HG03354 (cell line): ENCODE measurements at regions not wholly inside any gene's neighbourhood (a gene's known extent, or its start where the extent isn't known, plus 50 kb on each side); places are given as distances from the start of the nearest gene placed in this dataset.
"Not testable (repeated sequence)": the region's sequence is repeated elsewhere in the genome, so short reads cannot be mapped to it uniquely, and the experiment has no call there.

Experiments
- ATAC-seq: cut with Tn5 transposase; IDR thresholded peaks from one replicate; pipeline ENCODE4 v1.9.1; 2021; ENCODE audit warnings: mild to moderate bottlenecking; ENCODE audit not compliant: unreplicated experiment, poor library complexity, severe bottlenecking

DNA sequence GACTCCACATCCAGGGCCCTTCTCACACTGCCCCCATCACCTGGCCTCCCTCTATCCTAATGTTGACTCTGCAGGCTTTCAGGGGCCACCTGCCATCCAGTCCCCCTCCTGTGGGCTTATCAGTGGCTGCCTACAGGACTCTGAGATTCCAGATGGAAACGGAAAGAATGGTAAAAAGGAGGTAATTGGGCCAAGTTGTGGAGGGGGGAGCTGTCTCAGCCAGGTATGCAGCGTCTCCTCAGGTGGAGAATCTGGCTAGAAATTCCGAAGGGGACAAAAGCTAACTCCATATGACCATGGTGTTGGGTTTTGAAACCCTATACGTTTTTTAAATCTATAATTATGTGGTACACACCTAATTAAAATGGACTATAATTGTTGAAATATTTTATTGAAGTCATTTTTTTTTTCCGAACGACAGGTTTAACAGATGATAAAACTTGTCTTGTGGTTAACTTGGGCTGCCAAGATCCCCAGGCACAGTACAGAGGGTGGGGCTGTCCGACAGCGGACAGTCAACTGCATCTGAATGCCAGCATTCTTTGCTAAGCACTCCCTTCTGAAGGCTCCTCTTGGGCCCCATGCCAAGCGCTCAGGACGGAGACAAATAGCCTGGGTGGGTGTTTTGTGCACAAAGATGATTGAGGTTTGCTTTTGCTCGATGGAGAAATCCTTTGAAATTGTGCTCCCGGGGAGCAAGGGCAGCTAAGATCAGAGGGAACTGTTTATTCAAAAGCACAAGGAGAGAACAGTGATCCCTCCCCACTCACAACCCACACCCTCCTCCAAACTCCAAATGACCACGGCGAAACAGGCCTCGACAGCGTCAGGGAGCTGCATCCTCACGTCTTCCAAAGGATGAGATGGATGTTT lies 365.6 kb downstream of the BCL11B start:
- ATAC-seq: no peak

DNA sequence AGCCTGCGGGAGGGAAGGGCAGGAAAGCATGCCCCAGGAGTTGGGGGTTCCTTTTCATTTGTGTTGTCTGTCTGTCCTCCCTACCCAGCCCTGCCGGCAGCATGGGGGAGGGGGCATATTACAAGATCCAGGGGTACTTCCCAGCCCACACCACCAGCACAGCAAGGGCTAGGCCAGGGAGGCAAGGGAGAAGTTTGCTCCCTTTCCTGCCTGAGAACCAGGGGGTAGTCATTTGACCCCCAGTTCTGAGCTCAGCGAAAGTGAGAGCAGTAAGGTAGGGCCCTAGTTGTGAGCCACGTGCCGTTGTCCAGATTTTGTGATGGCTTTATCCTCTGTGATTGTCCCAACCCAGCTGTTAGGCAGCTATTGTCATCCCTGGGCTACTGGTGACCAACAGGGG lies 364.7 kb downstream of the BCL11B start:
- ATAC-seq: no peak

DNA sequence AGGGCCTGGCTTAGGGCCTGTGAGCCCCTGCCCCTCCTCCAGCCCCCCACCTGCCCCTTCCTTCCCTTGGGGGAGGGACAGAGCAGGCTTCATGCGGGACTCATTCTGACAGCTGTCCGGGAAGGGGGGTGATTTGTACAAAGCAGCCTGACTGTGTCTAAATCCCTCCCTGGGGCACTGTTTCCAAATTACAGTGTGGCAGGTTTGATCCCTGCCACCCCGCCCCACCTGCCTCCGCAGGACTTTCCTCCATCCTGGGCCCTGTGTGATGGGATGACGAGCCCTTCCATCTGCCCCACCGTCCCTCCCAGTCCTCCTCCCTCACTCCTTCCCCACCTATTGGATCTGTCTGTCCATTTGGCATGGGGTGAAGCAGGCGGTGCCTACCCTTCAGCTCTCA lies 363.9 kb downstream of the BCL11B start:
- no peak for ATAC-seq

DNA sequence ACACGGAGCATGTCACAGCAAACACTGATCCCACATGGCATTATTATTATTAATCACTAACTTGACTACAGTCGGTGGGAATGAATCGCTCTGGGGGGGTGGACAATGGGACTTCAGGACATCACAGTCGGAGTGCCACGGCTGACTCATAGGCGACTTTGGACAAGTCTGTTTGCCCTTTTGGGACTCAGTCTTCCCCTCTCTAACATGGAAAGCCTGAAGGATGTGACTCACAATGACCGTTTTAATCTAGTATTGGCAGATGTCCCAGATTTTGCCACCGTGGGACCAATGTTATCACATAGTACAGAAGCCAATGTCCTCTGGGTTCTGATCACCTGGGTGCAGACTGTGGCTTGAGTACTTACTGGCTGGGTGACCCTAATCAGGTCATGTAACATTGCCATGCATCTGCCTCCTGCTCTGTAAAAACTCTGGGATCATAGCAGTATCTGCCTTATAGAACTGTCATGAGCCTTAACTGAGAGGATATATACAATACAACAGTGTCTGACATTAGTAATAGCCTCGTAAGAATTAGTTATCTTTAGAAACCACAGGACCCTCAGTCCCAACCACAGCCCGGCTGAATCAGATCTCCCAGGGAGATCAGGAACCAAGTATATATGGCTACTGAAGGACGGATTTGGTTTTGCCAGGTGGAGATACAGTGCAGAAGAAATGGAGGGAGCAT lies 362.6 kb downstream of the BCL11B start:
- ATAC-seq: no peak

DNA sequence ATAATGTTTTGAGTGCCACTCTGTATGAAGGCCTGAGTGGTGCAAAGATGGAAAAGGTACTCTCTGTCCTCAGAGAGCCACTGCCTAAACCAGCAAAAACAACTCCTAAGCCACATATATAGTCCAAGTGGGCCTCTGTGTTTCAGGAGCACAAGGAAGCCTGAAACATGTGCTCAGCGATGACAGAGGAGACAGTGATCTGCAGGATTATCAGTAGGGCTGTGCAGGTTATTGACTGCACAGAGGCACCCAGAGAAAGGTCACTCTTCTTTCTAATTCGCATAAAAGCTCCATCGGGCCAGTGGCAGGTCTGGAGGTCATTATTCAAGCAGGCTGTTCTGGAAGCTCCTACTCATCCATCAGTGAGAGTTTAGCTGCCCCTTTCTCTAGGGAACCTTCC lies 361.9 kb downstream of the BCL11B start:
- no peak for ATAC-seq

DNA sequence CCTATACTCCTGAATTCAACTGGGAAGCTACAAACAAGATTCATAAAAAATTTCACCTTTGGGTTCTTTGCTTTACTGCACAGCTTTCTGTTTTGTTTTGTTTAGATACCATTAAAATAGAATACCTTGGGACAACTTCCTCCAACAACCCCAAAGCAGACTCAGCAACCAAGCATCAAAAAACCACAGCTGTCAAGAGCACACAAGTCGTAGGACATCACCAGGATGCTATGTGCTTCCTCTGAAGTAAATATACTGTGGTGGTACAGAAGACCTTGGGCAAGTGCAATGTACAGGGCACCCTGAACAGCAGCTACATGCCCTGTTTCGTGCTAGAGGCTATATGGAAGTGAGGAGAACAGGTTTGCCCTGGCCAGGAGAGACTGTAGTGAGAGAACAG lies 359.3 kb downstream of the BCL11B start:
- no peak for ATAC-seq

DNA sequence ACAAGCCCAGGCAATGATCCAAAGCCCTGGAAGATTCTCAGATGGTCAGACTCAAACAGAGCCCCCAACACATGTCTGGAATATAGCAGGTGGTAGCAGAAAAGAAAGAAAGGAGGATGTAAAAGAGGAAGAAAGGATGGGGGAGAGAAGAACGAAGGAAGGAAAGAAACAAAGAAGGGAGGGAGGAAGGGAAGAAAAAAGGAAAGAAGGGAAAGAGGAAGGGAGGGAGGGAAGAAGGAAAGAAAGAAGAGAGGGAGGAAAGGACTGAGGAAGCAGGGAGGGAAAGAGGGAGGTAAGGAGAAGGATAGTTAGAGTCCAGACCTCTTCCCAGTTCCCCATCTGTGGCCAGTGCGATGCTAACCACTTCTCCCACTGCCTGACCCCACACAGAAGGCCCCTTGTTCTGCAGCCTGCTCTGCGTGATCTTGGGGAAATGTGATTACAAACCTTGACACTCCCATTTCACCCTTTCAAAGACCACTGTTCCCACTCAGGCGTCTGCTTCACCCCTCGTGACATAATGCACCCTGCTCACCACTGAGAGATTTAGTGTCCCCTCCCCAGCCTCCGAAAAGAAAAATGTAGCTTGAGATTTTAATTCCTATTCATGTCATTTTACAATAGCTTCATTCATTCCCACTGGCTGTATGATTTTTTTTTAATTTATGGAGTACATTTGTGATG lies 357.9 kb downstream of the BCL11B start:
- no peak for ATAC-seq

DNA sequence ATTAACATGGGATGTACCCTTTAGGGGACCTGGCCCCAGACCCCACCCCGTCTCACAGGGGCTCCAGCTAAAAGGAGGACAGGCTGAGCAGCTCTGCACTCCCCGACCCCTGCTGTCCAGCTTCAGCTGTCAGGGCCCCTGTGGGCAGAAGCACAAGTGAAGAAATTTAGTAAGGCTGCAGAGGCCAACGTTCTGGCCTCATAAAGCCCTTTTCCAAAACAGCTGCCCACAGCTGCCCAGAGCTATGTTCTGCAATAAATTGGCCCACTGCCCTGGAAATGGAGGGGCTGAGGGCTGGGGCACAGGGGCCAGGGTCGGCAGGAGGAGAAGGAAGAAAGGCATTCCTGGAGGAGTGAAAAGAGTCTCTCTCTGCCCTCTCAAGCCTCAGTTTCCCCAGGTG lies 357.1 kb downstream of the BCL11B start:
- ATAC-seq: no peak

DNA sequence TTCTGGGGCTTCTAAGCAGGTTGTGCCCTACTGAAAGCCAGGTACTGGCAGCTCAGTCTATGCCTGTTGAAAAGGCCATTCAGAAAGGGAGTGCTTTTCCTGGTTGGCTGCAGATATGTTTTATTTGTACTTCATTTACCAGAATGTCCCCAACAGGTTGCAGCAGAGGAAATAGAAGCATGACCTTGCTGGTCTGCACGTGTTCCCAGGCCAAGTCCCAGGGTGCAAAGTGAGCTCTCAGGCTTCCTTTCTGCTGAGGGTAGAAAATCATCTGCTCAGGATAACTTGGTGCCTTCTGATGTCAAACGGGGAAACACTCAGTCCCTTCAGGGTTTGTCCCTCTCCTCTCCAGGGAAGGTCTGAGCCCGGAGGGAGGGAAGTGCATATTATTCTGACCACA lies 356.4 kb downstream of the BCL11B start:
- no peak for ATAC-seq

DNA sequence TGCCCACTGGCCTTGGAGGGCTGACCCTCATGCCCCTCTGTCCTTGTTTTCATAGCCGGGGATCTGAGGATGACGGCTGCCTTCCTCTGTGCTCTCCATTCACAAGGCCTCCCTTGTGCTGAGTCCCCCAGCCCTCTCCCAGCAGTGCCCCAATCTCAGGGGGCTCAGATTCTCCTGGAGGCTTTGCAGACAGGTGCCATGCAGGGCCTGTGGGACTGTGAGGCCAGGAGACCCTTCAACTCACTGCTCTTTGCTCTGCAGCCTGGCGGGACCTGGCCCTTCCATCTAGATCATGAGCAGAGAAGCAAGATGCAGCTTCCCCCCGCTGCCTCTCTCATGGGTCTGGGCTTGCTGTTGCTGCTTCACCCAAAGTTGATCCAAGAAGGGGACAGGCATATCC lies 356.0 kb downstream of the BCL11B start:
- ATAC-seq: no peak

DNA sequence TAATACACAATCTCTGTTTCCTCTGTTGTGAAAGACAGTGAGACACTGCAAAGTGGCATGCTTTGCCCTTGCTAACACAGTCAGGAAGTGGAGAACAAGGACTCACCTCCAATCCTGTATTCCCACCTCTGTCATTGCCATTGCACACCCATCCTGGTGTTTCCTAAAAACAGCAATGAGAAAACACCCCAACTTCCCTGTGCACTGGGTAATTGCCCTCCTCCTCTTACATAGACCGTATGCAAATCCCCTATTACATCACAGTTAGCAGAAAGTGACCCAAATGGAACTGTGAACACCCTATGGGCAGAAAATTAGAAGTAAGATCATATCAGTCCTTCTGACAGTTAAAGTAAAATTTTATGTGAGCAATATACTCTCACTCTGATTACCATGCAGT lies 355.5 kb downstream of the BCL11B start:
- no peak for ATAC-seq

DNA sequence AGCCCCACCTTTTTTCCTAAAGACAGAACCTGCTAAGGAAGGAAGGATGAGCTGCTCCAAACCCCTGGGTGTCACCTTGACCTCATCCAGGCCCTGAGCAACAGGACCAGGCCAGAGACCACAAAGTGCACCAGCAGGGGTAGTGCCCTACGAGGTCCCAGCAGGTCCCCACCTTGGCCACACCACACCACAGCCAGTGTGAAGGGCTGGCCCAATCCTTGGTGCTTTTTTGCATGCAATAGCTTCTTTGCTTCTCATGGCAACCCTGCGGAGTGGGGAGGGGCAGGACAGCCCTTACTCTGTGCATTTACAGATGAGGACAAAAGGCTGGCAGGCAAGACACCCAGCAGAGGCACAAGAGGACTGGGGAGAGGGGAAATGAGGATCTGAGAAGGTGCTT lies 352.6 kb downstream of the BCL11B start:
- ATAC-seq: no peak

DNA sequence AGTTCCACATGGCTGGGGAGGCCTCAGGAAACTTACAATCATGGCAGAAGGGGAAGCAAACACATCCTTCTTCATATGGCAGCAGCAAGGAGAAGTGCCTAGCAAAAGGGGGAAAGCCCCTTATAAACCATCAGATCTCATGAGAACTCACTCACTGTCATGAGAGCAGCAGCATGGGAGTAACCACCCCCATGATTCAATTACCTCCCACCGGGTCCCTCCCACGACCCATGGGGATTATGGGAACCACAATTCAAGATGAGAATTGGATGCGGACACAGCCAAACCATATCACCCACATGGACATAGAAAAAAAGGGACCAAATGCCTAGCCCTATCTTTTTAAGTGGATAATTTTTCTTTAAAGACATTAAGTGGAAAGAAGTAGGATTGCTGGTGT lies 350.7 kb downstream of the BCL11B start:
- not testable (repeated sequence) for ATAC-seq

DNA sequence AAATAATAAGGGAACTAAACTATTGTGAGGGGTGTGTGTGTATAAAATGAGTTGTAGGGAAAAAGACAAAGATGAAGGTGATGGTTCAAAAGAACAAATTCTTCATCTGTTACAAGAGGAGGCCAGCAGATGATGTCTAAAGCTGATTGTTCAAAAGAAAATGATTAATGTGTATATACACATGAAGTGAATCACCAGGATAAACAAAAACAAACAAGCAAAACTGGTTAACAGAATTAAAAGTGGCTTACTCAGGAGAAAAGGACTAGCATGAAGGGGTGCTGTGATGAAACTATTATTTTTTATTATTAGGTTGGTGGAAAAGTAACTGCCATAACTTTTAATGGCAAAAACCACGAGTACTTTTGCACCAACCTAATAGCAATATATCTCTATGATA lies 348.4 kb downstream of the BCL11B start:
- no peak for ATAC-seq

DNA sequence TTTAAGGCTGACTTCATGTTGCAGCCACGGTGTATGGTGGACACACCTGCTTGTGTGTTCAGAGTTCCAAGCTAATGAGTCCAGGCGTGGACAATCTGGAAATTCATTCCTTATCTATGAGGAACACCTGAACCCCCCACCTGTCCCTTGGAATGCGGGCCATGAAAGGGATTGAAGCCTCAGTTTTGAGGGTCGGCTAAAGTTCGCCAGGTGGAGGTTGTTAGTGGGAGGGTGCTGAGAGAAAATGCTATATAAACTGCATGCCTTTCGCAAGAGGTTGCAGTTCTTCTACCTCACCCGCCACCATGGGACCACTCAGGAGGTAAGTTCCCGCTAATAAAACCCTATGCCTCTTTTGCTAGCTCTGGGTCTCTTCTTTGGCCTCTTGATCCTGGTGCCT lies 348.0 kb downstream of the BCL11B start:
- ATAC-seq: no peak

DNA sequence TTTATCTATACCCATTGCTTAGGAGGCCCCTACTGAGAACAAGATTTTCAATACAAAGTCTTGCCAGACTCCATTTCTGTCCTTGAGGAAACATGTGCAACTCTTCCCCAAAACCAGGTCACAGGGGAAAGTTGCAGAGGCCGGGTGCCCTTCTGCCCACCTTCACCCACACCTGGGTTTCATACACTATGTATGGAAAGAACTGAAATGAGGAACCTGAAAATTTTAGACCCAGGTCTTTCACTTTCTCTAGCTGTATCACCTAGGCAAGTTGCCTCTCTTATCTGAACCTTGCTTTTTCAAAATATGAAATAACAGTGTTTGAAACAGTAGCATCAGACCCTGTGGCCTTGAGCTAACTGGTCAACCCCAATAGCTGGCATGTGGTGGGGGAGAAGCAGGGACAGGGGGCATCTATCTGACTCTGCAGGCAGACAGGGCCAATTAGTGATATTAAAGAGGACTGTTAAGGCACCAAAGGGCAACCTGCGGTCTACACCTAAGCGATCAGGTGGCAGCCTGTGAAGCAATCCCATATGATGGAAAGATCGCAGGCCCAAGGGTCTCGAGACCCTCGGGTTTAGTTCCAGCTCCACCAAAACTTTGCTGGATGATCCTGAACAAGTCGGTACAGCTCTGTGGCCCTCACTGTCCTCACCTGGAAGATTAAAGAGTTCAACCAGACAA lies 346.5 kb downstream of the BCL11B start:
- no peak for ATAC-seq

DNA sequence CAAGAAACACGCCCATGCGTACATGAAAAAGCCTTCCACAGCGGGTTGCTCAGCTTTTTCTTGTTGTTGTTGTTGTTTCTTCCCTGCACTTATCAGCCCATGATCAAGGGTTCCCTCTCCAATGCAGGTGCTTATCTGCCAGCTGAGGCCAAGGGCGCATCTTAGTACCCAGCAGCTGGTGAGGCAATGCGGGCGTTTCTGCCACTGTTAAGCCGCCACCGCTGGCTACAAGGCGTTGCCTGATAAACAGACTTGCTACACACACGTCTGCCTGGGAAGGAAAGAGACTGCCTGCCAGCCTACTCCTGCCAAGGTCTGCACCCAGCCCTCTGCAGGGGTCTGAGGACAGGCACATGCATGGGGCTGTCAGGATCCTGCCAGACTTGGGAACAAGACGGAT lies 345.9 kb downstream of the BCL11B start:
- no peak for ATAC-seq

DNA sequence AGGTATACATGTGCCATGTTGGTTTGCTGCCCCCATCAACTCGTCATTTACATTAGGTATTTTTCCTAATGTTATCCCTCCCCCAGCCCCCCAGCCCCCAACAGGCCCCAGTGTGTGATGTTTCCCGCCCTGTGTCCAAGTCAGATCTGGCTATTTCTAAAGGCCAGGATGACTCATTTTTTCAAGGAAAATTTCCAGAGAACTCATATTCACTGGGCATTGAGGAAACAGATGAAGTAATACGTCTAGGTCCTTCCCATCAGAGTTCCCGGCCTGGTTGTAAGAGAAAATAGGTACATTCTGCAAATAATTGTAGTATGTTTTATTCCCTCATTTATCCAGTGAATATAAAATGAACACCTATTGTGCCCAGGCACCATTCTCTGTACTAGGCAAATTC lies 345.2 kb downstream of the BCL11B start:
- no peak for ATAC-seq

DNA sequence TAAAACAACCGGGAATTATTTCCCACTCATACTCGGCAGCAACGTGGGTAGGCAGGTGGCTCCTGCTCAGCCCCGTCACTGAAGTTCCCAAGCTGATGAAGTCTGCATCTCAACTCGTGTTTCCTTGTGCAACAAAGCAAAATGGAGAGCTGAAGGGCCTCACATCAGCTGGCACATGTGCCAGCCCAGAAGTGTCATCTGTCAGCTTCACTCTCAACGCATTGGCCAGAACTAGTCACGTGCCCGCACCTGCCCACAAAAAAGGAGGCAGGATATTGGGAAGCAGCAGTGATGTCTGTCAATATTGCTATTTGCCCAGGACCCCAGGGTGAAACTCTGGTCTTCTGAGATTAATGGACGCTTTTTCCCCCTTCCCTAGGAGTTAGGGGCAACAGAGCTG lies 344.0 kb downstream of the BCL11B start:
- ATAC-seq: no peak

DNA sequence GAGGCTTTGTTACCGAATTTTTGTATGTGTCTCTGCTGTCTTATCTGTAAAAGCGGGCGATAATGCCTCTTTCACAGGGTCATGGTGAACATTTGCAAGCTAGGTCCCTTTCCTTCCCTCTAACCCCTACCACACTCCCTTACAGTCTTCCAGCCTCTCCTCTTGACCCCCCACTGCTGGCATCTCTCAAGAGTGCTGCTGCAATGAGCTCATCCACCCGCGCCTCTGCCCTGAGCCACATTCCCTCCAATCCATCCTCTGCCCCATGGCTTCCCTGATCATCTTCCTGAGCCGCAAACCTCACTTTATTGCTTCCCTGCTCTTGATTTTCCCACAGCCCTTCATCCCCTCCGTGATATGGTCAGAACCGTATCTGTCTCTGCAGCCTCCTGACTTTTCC lies 343.6 kb downstream of the BCL11B start:
- ATAC-seq: no peak
